A549 (cell line): ENCODE measurements at regions not wholly inside any gene's neighbourhood (a gene's known extent, or its start where the extent isn't known, plus 50 kb on each side); places are given as distances from the start of the nearest gene placed in this dataset.

Experiments
- EP300 ChIP-seq, 2 experiments: fragments of >200 bp; sonication (Bioruptor Twin); formaldehyde crosslinking; IDR thresholded peaks; 2 replicates in 1 of 2; 3 replicates in 1 of 2; pipeline ENCODE4 v1.6.1; 2016 to 2017
- FOSL2 ChIP-seq, 2 experiments: fragments of 450-650 bp in 1 of 2; fragments of >200 bp in 1 of 2; sonication (Bioruptor Twin) in 1 of 2; formaldehyde crosslinking; IDR thresholded peaks; 2 replicates each; pipeline versions ENCODE4 v1.5.0 to v1.6.1; 2016 to 2020; ENCODE audit warnings: mild to moderate bottlenecking in 1 of 2, moderate library complexity in 1 of 2
- JUNB ChIP-seq: fragments of >200 bp; sonication (Bioruptor Twin); formaldehyde crosslinking; IDR thresholded peaks from 2 replicates; pipeline ENCODE4 v1.6.1; 2016
- POLR2A ChIP-seq: IDR thresholded peaks from 2 replicates; pipeline ENCODE4 v1.6.1; 2012; ENCODE audit warnings: mild to moderate bottlenecking, low read length
- RAD21 ChIP-seq, 2 experiments: fragments of >200 bp in 1 of 2; sonication (Bioruptor Twin) in 1 of 2; formaldehyde crosslinking in 1 of 2; IDR thresholded peaks in 1 of 2; conservative IDR thresholded peaks in 1 of 2; 2 replicates in 1 of 2; 3 replicates in 1 of 2; pipeline ENCODE4 v1.6.1; 2012 to 2018; ENCODE audit warnings: inconsistent platforms in 1 of 2
- ZC3H11A ChIP-seq: fragments of 450-650 bp; IDR thresholded peaks from 2 replicates; pipeline ENCODE4 v1.6.1; 2014; ENCODE audit warnings: antibody characterized with exemption, mild to moderate bottlenecking
- ZSCAN20 ChIP-seq: fragments of 250-450 bp; sonication (Bioruptor Pico); IDR thresholded peaks from 2 replicates; pipeline ENCODE4 v1.8.0; 2022; ENCODE audit warnings: mild to moderate bottlenecking, moderate library complexity
- TF ChIP-seq, protein P1 (sequence below): fragments of >200 bp; sonication (Bioruptor Twin); formaldehyde crosslinking; IDR thresholded peaks from 3 replicates; pipeline ENCODE4 v1.5.1; 2016

DNA sequence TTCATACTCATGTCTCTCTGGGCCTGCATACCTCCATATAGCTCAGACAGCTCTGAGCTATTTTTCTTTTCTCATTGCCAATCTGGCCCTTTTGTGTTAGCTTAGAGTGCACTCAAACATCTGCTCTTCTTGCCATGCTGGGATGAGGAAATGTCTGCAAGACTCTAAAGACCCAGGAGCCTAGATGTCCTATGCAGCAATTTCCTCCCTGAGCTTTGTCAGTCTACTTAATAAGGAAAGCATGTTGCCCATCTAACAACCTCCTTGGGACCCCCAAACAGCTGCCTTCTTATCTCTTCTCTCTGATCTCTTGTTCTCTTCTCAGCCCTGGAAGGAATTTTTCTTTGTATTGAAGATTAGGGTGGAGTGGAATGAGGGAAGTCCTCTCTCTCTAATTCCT is 69.2 kb downstream of the UCHL1 start:
- TF ChIP-seq ZSCAN20 (CRISPR knock-in tag) (no peak), JUNB (no peak), FOSL2 (IDR thresholded peaks at IDR 0.05) (no peak), FOSL2 (CRISPR knock-in tag; IDR thresholded peaks at IDR 0.05) (no peak), POLR2A (no peak), ZC3H11A (no peak), RAD21 (conservative IDR thresholded peaks at IDR 0.05 in 1 of 2, IDR thresholded peaks at IDR 0.05 in 1 of 2) (no peak), EP300 (IDR thresholded peaks at IDR 0.05) (no peak)
- TF ChIP-seq, protein P1, sequence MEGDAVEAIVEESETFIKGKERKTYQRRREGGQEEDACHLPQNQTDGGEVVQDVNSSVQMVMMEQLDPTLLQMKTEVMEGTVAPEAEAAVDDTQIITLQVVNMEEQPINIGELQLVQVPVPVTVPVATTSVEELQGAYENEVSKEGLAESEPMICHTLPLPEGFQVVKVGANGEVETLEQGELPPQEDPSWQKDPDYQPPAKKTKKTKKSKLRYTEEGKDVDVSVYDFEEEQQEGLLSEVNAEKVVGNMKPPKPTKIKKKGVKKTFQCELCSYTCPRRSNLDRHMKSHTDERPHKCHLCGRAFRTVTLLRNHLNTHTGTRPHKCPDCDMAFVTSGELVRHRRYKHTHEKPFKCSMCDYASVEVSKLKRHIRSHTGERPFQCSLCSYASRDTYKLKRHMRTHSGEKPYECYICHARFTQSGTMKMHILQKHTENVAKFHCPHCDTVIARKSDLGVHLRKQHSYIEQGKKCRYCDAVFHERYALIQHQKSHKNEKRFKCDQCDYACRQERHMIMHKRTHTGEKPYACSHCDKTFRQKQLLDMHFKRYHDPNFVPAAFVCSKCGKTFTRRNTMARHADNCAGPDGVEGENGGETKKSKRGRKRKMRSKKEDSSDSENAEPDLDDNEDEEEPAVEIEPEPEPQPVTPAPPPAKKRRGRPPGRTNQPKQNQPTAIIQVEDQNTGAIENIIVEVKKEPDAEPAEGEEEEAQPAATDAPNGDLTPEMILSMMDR: no peak
